Mononuclear cell (primary cell): ENCODE measurements at regions not wholly inside any gene's neighbourhood (a gene's known extent, or its start where the extent isn't known, plus 50 kb on each side); places are given as distances from the start of the nearest gene placed in this dataset.

ENCODE experiments used
- H3K27me3 ChIP-seq: 2 replicates; pipeline ENCODE4 v1.6.0; 2011; ENCODE audit warnings: low read length, control low read depth; ENCODE audit not compliant: insufficient read depth
- H3K4me1 ChIP-seq: 2 replicates; pipeline ENCODE4 v1.5.1; 2011; ENCODE audit warnings: mild to moderate bottlenecking, low read length, control low read depth; ENCODE audit not compliant: insufficient read depth
- H3K4me3 ChIP-seq: 2 replicates; pipeline ENCODE4 v1.5.1; 2011; ENCODE audit warnings: mild to moderate bottlenecking, low read length, moderate library complexity
- H3K9me3 ChIP-seq: 2 replicates; pipeline ENCODE4 v1.5.1; 2011; ENCODE audit warnings: low read depth, mild to moderate bottlenecking, control low read depth, low read length

- no peaks in the 10 kb centered on the region for H3K27me3 ChIP-seq
- H3K4me1 ChIP-seq: no peaks in the 10 kb centered on the region
- no peaks in the 10 kb centered on the region for H3K9me3 ChIP-seq
- no peak overlapping the region for H3K4me3 ChIP-seq
These were observed 574.9 kb downstream of the PTPRU start for GRCh38 chr1:29811247-29811646.

- no peaks in the 10 kb centered on the region for H3K9me3 ChIP-seq
- no peak overlapping the region for H3K4me3 ChIP-seq
- no peaks in the 10 kb centered on the region for H3K4me1 ChIP-seq
- no peaks in the 10 kb centered on the region for H3K27me3 ChIP-seq
These were observed 574.1 kb downstream of the PTPRU start for GRCh38 chr1:29810121-29811120.

- Histone ChIP-seq H3K9me3 (no peaks in the 10 kb centered on the region), H3K4me1 (no peaks in the 10 kb centered on the region), H3K27me3 (no peaks in the 10 kb centered on the region), H3K4me3 (no peak overlapping the region)
These were observed 573.3 kb downstream of the PTPRU start for GRCh38 chr1:29809446-29810120.

- H3K4me1 ChIP-seq: no peaks in the 10 kb centered on the region
- no peaks in the 10 kb centered on the region for H3K27me3 ChIP-seq
- no peak overlapping the region for H3K4me3 ChIP-seq
- no peaks in the 10 kb centered on the region for H3K9me3 ChIP-seq
These were observed 572.0 kb downstream of the PTPRU start for GRCh38 chr1:29808141-29808995.

GRCh38 chr1:29807689-29808088 is 571.4 kb downstream of the PTPRU start:
- no peaks in the 10 kb centered on the region for H3K9me3 ChIP-seq
- H3K4me3 ChIP-seq: no peak overlapping the region
- H3K4me1 ChIP-seq: no peaks in the 10 kb centered on the region
- no peaks in the 10 kb centered on the region for H3K27me3 ChIP-seq

- H3K4me3 ChIP-seq: no peak overlapping the region
- no peaks in the 10 kb centered on the region for H3K9me3 ChIP-seq
- no peaks in the 10 kb centered on the region for H3K27me3 ChIP-seq
- no peaks in the 10 kb centered on the region for H3K4me1 ChIP-seq
These were observed 570.5 kb downstream of the PTPRU start for GRCh38 chr1:29806646-29807319.

- H3K27me3 ChIP-seq: no peaks in the 10 kb centered on the region
- no peak overlapping the region for H3K4me3 ChIP-seq
- no peaks in the 10 kb centered on the region for H3K9me3 ChIP-seq
- no peaks in the 10 kb centered on the region for H3K4me1 ChIP-seq
These were observed 569.5 kb downstream of the PTPRU start for GRCh38 chr1:29805896-29806160.

- no peaks in the 10 kb centered on the region for H3K27me3 ChIP-seq
- no peaks in the 10 kb centered on the region for H3K9me3 ChIP-seq
- no peaks in the 10 kb centered on the region for H3K4me1 ChIP-seq
- H3K4me3 ChIP-seq: no peak overlapping the region
These were observed 569.0 kb downstream of the PTPRU start for GRCh38 chr1:29805122-29805895.

- no peaks in the 10 kb centered on the region for H3K9me3 ChIP-seq
- H3K27me3 ChIP-seq: no peaks in the 10 kb centered on the region
- H3K4me1 ChIP-seq: no peaks in the 10 kb centered on the region
- no peak overlapping the region for H3K4me3 ChIP-seq
These were observed 568.0 kb downstream of the PTPRU start for GRCh38 chr1:29804181-29804899.

- Histone ChIP-seq H3K9me3 (no peaks in the 10 kb centered on the region), H3K27me3 (no peaks in the 10 kb centered on the region), H3K4me1 (no peaks in the 10 kb centered on the region), H3K4me3 (no peak overlapping the region)
These were observed 567.2 kb downstream of the PTPRU start for GRCh38 chr1:29803486-29803885.

- Histone ChIP-seq H3K27me3 (no peaks in the 10 kb centered on the region), H3K9me3 (no peaks in the 10 kb centered on the region), H3K4me3 (no peak overlapping the region), H3K4me1 (no peaks in the 10 kb centered on the region)
These were observed 566.1 kb downstream of the PTPRU start for GRCh38 chr1:29802181-29803068.

GRCh38 chr1:29801561-29801973 is 565.2 kb downstream of the PTPRU start:
- Histone ChIP-seq H3K27me3 (no peaks in the 10 kb centered on the region), H3K4me3 (no peak overlapping the region), H3K9me3 (no peaks in the 10 kb centered on the region)

GRCh38 chr1:29801003-29801402 is 564.7 kb downstream of the PTPRU start:
- no peaks in the 10 kb centered on the region for H3K27me3 ChIP-seq
- no peak overlapping the region for H3K4me3 ChIP-seq
- H3K9me3 ChIP-seq: no peaks in the 10 kb centered on the region
- no peaks in the 10 kb centered on the region for H3K4me1 ChIP-seq

More at GRCh38 chr1:29801561-29801973, 565.2 kb downstream of the PTPRU start:
- no peaks in the 10 kb centered on the region for H3K4me1 ChIP-seq
